MM.1S (cell line): ENCODE measurements at regions not wholly inside any gene's neighbourhood (a gene's known extent, or its start where the extent isn't known, plus 50 kb on each side); places are given as distances from the start of the nearest gene placed in this dataset.

Experiments
- DNase-seq: peaks from one replicate; pipeline ENCODE4 v3.0.0-alpha.2; 2015
- H2AFZ ChIP-seq: fragments of 300-600 bp; sonication (generic); 2 replicates; pipeline ENCODE4 v1.6.0; 2016; ENCODE audit warnings: antibody characterized with exemption, low read length
- H3F3A ChIP-seq: fragments of 300-600 bp; sonication (generic); 2 replicates; pipeline ENCODE4 v1.6.1; 2016; ENCODE audit warnings: mild to moderate bottlenecking, antibody characterized with exemption, low read length, moderate library complexity, mixed read lengths; ENCODE audit not compliant: insufficient read depth
- H3K27ac ChIP-seq: fragments of 300-600 bp; sonication (generic); 2 replicates; pipeline ENCODE4 v1.5.1; 2016; ENCODE audit warnings: mild to moderate bottlenecking, low read length
- H3K27me3 ChIP-seq: fragments of 300-600 bp; sonication (generic); replicated peaks from 2 replicates; pipeline ENCODE4 v1.6.0; 2016; ENCODE audit warnings: low read length; ENCODE audit not compliant: insufficient read depth
- H3K36me3 ChIP-seq: fragments of 300-600 bp; sonication (generic); replicated peaks from 2 replicates; pipeline ENCODE4 v1.6.1; 2016; ENCODE audit warnings: mild to moderate bottlenecking, low read length, mixed read lengths; ENCODE audit not compliant: insufficient read depth
- H3K4me1 ChIP-seq: fragments of 300-600 bp; sonication (generic); 2 replicates; pipeline ENCODE4 v1.6.1; 2016; ENCODE audit warnings: low read length, mixed read lengths
- H3K4me2 ChIP-seq: fragments of 300-600 bp; sonication (generic); 2 replicates; pipeline ENCODE4 v1.6.0; 2016; ENCODE audit warnings: low read depth, low read length
- H3K4me3 ChIP-seq: fragments of 300-600 bp; sonication (generic); 2 replicates; pipeline ENCODE4 v1.5.1; 2016; ENCODE audit warnings: low read length, mixed read lengths
- H3K79me2 ChIP-seq: fragments of 300-600 bp; sonication (generic); 2 replicates; pipeline ENCODE4 v1.6.1; 2016; ENCODE audit warnings: mixed run types, low read length, mixed read lengths
- H3K9ac ChIP-seq: fragments of 300-600 bp; sonication (generic); 2 replicates; pipeline ENCODE4 v1.6.1; 2016; ENCODE audit warnings: low read length, mixed read lengths
- H3K9me2 ChIP-seq: fragments of 300-600 bp; sonication (generic); replicated peaks from 2 replicates; pipeline ENCODE4 v1.6.1; 2016; ENCODE audit warnings: mild to moderate bottlenecking, low read length, mixed read lengths; ENCODE audit not compliant: insufficient read depth
- H3K9me3 ChIP-seq: fragments of 300-600 bp; sonication (generic); replicated peaks from 2 replicates; pipeline ENCODE4 v1.6.1; 2016; ENCODE audit warnings: mild to moderate bottlenecking, low read length, mixed read lengths; ENCODE audit not compliant: insufficient read depth
- H4K20me1 ChIP-seq: fragments of 300-600 bp; sonication (generic); 2 replicates; pipeline ENCODE4 v1.6.1; 2016; ENCODE audit warnings: mild to moderate bottlenecking, low read length, moderate library complexity, mixed read lengths; ENCODE audit not compliant: insufficient read depth
- EZH2 ChIP-seq: fragments of 300-600 bp; sonication (generic); optimal IDR thresholded peaks from 2 replicates; pipeline ENCODE3; 2017; ENCODE audit warnings: low read depth, mild to moderate bottlenecking, antibody characterized with exemption, low read length, mixed read lengths
- EZH2phosphoT487 ChIP-seq: fragments of 300-600 bp; sonication (generic); IDR thresholded peaks from 2 replicates; pipeline ENCODE4 v1.6.1; 2018; ENCODE audit warnings: antibody characterized with exemption, low read length
- TF ChIP-seq, protein P1 (sequence below): fragments of 300-600 bp; sonication (generic); IDR thresholded peaks from 2 replicates; pipeline ENCODE4 v1.5.1; 2016; ENCODE audit warnings: antibody characterized with exemption, low read length, mixed read lengths

GRCh38 chr16:35792516-35793285 is 2333.3 kb downstream of the TP53TG3F start:
- H3K4me2 ChIP-seq = no peak overlapping the region
- no peaks in the 10 kb centered on the region for H3K4me1 ChIP-seq
- no peak overlapping the region for H3K9ac ChIP-seq
- H3K4me3 ChIP-seq = no peak overlapping the region
- no peak overlapping the region for H2AFZ ChIP-seq
- no peaks in the 10 kb centered on the region for H3K79me2 ChIP-seq
- no peaks in the 10 kb centered on the region for H3K36me3 ChIP-seq
- no peaks in the 10 kb centered on the region for H4K20me1 ChIP-seq
- no peaks in the 10 kb centered on the region for H3F3A ChIP-seq
- H3K27ac ChIP-seq = no peak overlapping the region
- no peaks in the 10 kb centered on the region for H3K9me3 ChIP-seq
- no peaks in the 10 kb centered on the region for H3K27me3 ChIP-seq
- TF ChIP-seq, protein P1, sequence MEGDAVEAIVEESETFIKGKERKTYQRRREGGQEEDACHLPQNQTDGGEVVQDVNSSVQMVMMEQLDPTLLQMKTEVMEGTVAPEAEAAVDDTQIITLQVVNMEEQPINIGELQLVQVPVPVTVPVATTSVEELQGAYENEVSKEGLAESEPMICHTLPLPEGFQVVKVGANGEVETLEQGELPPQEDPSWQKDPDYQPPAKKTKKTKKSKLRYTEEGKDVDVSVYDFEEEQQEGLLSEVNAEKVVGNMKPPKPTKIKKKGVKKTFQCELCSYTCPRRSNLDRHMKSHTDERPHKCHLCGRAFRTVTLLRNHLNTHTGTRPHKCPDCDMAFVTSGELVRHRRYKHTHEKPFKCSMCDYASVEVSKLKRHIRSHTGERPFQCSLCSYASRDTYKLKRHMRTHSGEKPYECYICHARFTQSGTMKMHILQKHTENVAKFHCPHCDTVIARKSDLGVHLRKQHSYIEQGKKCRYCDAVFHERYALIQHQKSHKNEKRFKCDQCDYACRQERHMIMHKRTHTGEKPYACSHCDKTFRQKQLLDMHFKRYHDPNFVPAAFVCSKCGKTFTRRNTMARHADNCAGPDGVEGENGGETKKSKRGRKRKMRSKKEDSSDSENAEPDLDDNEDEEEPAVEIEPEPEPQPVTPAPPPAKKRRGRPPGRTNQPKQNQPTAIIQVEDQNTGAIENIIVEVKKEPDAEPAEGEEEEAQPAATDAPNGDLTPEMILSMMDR = no peak
- TF ChIP-seq EZH2 (no peak), EZH2phosphoT487 (no peak)
- no peaks in the 10 kb centered on the region for H3K9me2 ChIP-seq
- no peak for DNase-seq

GRCh38 chr16:35793601-35794000 is 2334.2 kb downstream of the TP53TG3F start:
- Histone ChIP-seq H3K79me2 (no peaks in the 10 kb centered on the region), H2AFZ (no peak overlapping the region), H3F3A (no peaks in the 10 kb centered on the region), H3K4me1 (no peaks in the 10 kb centered on the region), H3K27me3 (no peaks in the 10 kb centered on the region), H3K9me2 (no peaks in the 10 kb centered on the region), H3K9me3 (no peaks in the 10 kb centered on the region), H3K4me3 (no peak overlapping the region), H3K27ac (no peak overlapping the region), H3K36me3 (no peaks in the 10 kb centered on the region), H3K9ac (no peak overlapping the region), H4K20me1 (no peaks in the 10 kb centered on the region), H3K4me2 (no peak overlapping the region)
- no peak for DNase-seq
- TF ChIP-seq, protein P1 = no peak
- TF ChIP-seq EZH2 = no peak
- no peak for TF ChIP-seq EZH2phosphoT487

- Histone ChIP-seq H3K4me1 (no peaks in the 10 kb centered on the region), H3K9me2 (no peaks in the 10 kb centered on the region), H3K9me3 (no peaks in the 10 kb centered on the region), H3K27ac (no peak overlapping the region), H3K4me2 (no peak overlapping the region), H2AFZ (no peak overlapping the region), H3K27me3 (no peaks in the 10 kb centered on the region), H3K79me2 (no peaks in the 10 kb centered on the region), H3K36me3 (no peaks in the 10 kb centered on the region), H3K4me3 (no peak overlapping the region), H4K20me1 (no peaks in the 10 kb centered on the region), H3F3A (no peaks in the 10 kb centered on the region), H3K9ac (no peak overlapping the region)
- no peak for DNase-seq
- no peak for TF ChIP-seq EZH2phosphoT487
These were observed 2335.5 kb downstream of the TP53TG3F start for GRCh38 chr16:35794896-35795295.

DNA sequence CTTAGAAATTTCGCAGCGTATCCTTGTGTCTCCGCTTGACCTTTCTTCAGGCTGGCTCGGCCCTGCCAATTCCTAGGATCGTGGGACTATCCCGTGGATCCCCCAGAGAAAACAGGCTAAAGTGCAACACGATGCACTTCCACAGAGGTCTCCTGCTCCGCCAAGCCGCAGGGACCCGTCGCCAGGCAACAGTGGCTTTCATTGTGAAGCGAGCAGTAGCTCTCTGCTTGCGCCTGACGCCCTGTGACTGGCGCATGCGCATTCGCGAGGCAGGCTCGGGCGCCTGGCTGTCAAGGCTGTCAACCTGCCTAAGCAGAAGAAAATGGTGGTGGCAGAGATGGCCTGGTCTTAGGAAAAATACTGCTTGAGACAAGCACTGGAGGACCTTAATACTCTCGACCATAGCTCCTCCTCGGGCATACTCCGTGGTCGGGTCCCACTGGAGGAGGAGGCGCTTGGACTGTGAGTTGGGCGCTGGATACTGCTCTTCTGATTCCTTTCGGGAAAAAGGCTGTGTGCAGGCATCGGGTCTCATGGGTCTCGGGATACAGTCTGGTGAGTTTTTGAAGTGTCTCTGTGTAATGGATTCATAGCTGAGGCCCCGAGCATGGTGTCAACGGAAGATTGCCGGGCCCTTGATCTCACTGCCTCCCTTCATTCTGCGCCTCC is 2336.1 kb downstream of the TP53TG3F start:
- H3F3A ChIP-seq = no peaks in the 10 kb centered on the region
- TF ChIP-seq, protein P1 = no peak
- no peak for TF ChIP-seq EZH2
- no peak for TF ChIP-seq EZH2phosphoT487
- no peaks in the 10 kb centered on the region for H4K20me1 ChIP-seq
- no peaks in the 10 kb centered on the region for H3K4me1 ChIP-seq
- H3K9me3 ChIP-seq = no peaks in the 10 kb centered on the region
- no peak overlapping the region for H3K4me2 ChIP-seq
- H3K36me3 ChIP-seq = no peaks in the 10 kb centered on the region
- peak; percentile 14 for DNase-seq
- H2AFZ ChIP-seq = no peak overlapping the region
- no peak overlapping the region for H3K27ac ChIP-seq
- no peaks in the 10 kb centered on the region for H3K27me3 ChIP-seq
- H3K79me2 ChIP-seq = no peaks in the 10 kb centered on the region
- no peaks in the 10 kb centered on the region for H3K9me2 ChIP-seq
- no peak overlapping the region for H3K9ac ChIP-seq
- H3K4me3 ChIP-seq = no peak overlapping the region
